Stomach (tissue), 8 donors: ENCODE measurements at regions not wholly inside any gene's neighbourhood (a gene's known extent, or its start where the extent isn't known, plus 50 kb on each side); places are given as distances from the start of the nearest gene placed in this dataset.
A peak's percentile ranks its signal among the peaks of the same experiment; 100 is the strongest.

Source experiments
- DNase-seq, 2 donors: peaks; one replicate each; pipeline versions ENCODE4 v3.0.0 to v3.0.0-alpha.2; 2013 to 2019
- H3K27ac ChIP-seq, 5 donors: fragments of 200-600 bp in 4 of 5; sonication (generic) in 4 of 5; one replicate each; pipeline ENCODE4 v1.5.1; 2013 to 2019; ENCODE audit warnings: mild to moderate bottlenecking in 1 of 5, moderate library complexity in 1 of 5
- H3K27me3 ChIP-seq, 3 donors: fragments of 200-600 bp; sonication (generic); one replicate each; pipeline ENCODE4 v1.5.1; 2017 to 2019; ENCODE audit warnings: mixed run types in 1 of 3
- H3K36me3 ChIP-seq, 4 donors: fragments of 200-600 bp; sonication (generic); 1 replicate in 3 of 4; 2 replicates in 1 of 4; pipeline ENCODE4 v1.5.1; 2016 to 2019
- H3K4me1 ChIP-seq, 4 donors: fragments of 200-600 bp; sonication (generic); one replicate each; pipeline ENCODE4 v1.5.1; 2016 to 2019
- H3K4me3 ChIP-seq, 4 donors: fragments of 200-600 bp; sonication (generic) in 3 of 4; one replicate each; pipeline ENCODE4 v1.5.1; 2016 to 2019; ENCODE audit warnings: mild to moderate bottlenecking in 1 of 4
- H3K9me3 ChIP-seq, 4 donors: fragments of 200-600 bp; sonication (generic); one replicate each; pipeline ENCODE4 v1.5.1; 2016 to 2019
- CTCF ChIP-seq, 7 experiments: fragments of 450-650 bp in 4 of 7; fragments of 200-600 bp in 3 of 7; sonication (generic) in 3 of 7; IDR thresholded peaks; one replicate each; pipeline ENCODE4 v1.5.1; 2016 to 2019; ENCODE audit warnings: antibody characterized with exemption in 7 of 7, control low read depth in 2 of 7, mild to moderate bottlenecking in 1 of 7
- EP300 ChIP-seq: sonication (generic); formaldehyde crosslinking; IDR thresholded peaks from one replicate; pipeline ENCODE4 v1.6.1; 2017; ENCODE audit warnings: antibody characterized with exemption
- POLR2A ChIP-seq, 4 donors: fragments of 450-650 bp; IDR thresholded peaks; one replicate each; pipeline ENCODE4 v1.6.1; 2016; ENCODE audit warnings: antibody characterized with exemption in 4 of 4, control low read depth in 2 of 4, mild to moderate bottlenecking in 1 of 4, moderate library complexity in 1 of 4
- POLR2AphosphoS5 ChIP-seq, 3 donors: sonication (generic); formaldehyde crosslinking; IDR thresholded peaks; one replicate each; pipeline ENCODE4 v1.6.1; 2016; ENCODE audit warnings: antibody characterized with exemption in 3 of 3
- WGBS, 5 donors: extraction: QIAGEN DNeasy Blood & Tissue Kit in 3 of 5; methylation state at CpG; one replicate each; pipeline versions ENCODE4 v1.1.5 to v1.1.7; 2013 to 2018; 5-methylcytosine and 5-hydroxymethylcytosine counted together
- intact Hi-C: fragments of 100-400 bp; cut with DNase I; formaldehyde crosslinking; loops from one replicate; pipeline ENCODE4 v1.15.1; 2023; ENCODE audit warnings: low total_unique reads
- donor health status: healthy with polysubstance abuse.
- donor health status: Bipolar disorder and iron deficiency.
- donor health status: healthy.

- TF ChIP-seq POLR2AphosphoS5 (IDR thresholded peaks at IDR 0.05) (no peak), POLR2A (IDR thresholded peaks at IDR 0.05) (no peak), EP300 (no peak), CTCF (IDR thresholded peaks at IDR 0.05) (no peak)
- Histone ChIP-seq H3K4me3 (no peak overlapping the region), H3K27ac (no peak overlapping the region), H3K9me3 (no peaks in the 10 kb centered on the region), H3K4me1 (no peaks in the 10 kb centered on the region), H3K27me3 (no peaks in the 10 kb centered on the region), H3K36me3 (no peaks in the 10 kb centered on the region)
- intact Hi-C loops: no loop called here
- peak; percentile 31 to 50 for DNase-seq
- 42 to 49% (median 45%) methylated on average over 9 of the region's 9 CpGs for WGBS, 5 donors
Measured at GRCh38 chr12:92629349-92630065, 73.3 kb upstream of the PLEKHG7 start.

- Histone ChIP-seq H3K36me3 (no peaks in the 10 kb centered on the region), H3K4me1 (no peaks in the 10 kb centered on the region), H3K4me3 (no peak overlapping the region), H3K9me3 (no peaks in the 10 kb centered on the region), H3K27ac (no peak overlapping the region), H3K27me3 (no peaks in the 10 kb centered on the region)
- DNase-seq: no peak
- TF ChIP-seq POLR2AphosphoS5 (IDR thresholded peaks at IDR 0.05) (no peak), EP300 (no peak), POLR2A (IDR thresholded peaks at IDR 0.05) (no peak), CTCF (IDR thresholded peaks at IDR 0.05) (no peak)
- intact Hi-C loops: no loop called here
- WGBS, 5 donors: 86 to 93% (median 92%) methylated on average over 2 of the region's 2 CpGs
Measured at GRCh38 chr12:92628476-92628875, 74.3 kb upstream of the PLEKHG7 start.

DNA sequence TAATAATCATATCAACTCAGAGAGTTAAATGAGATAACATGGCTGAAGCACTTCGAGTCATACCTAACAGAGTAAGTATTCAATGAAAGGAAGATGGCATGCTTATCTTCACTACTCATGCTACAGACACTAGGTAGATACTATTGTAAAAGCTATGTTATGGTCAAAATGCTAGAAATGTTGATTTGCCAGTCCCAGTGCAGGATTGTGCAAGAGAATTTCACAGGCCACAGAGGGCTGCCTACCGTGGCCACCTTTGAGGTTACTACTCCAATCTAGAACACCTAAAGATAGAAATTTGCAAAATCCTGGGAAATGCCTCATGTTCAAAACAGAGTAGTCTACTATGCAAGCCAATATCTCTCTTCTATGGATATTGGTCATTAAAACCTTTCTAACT lies 75.3 kb upstream of the PLEKHG7 start:
- intact Hi-C loops: no loop called here
- H3K36me3 ChIP-seq: no peaks in the 10 kb centered on the region
- H3K27me3 ChIP-seq: no peaks in the 10 kb centered on the region
- no peaks in the 10 kb centered on the region for H3K9me3 ChIP-seq
- H3K27ac ChIP-seq: no peak overlapping the region
- DNase-seq: no peak
- 77 to 91% (median 87%) methylated on average over 2 of the region's 2 CpGs for WGBS, 5 donors
- no peak overlapping the region for H3K4me3 ChIP-seq
- TF ChIP-seq EP300 (no peak), POLR2A (IDR thresholded peaks at IDR 0.05) (no peak), POLR2AphosphoS5 (IDR thresholded peaks at IDR 0.05) (no peak), CTCF (IDR thresholded peaks at IDR 0.05) (no peak)
- H3K4me1 ChIP-seq: no peaks in the 10 kb centered on the region

DNA sequence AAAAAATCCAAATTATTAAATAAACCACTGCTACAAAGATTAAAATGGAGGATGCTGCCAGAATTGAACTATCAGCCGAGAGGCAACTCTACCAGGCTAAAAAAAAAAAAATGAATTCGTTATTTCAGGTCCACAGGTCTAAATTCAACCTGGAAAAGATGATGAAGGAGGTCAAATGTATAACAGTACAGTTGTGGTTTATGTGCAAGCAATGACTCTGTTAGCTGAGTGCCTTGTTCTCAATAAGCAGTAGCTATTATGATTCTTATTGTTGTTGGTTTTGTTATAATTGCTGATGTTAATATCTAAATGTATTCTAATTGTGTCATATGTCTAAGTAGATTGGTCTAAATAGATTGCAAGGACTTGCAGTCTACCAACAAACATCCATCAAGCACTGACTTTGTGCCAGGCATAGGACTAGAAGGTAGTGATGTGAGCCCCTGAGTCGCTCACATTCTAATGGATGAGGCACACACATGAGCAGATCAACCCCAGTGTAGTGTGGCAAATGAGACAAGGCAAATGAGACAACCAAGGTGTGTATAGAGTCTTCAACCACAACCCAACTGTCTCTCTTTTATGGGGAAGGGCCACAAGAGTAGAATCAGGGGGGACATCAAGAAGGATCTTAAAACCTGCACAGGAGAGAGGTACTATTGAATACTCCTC lies 77.0 kb upstream of the PLEKHG7 start:
- TF ChIP-seq CTCF (IDR thresholded peaks at IDR 0.05) (no peak), POLR2A (IDR thresholded peaks at IDR 0.05) (no peak), POLR2AphosphoS5 (IDR thresholded peaks at IDR 0.05) (no peak), EP300 (no peak)
- intact Hi-C loops: no loop called here

More for the DNA sequence above, 77.0 kb upstream of the PLEKHG7 start:
- no peak for DNase-seq
- H3K4me1 ChIP-seq: no peaks in the 10 kb centered on the region
- WGBS, 5 donors: 86 to 90% (median 89%) methylated on average over 3 of the region's 3 CpGs
- no peak overlapping the region for H3K27ac ChIP-seq
- no peak overlapping the region for H3K4me3 ChIP-seq
- H3K36me3 ChIP-seq: no peaks in the 10 kb centered on the region
- H3K9me3 ChIP-seq: no peaks in the 10 kb centered on the region
- no peaks in the 10 kb centered on the region for H3K27me3 ChIP-seq
